Tibial artery (tissue), 4 donors: ENCODE measurements at regions not wholly inside any gene's neighbourhood (a gene's known extent, or its start where the extent isn't known, plus 50 kb on each side); places are given as distances from the start of the nearest gene placed in this dataset.

Experiments used
- DNase-seq, 2 donors: peaks; one replicate each; pipeline ENCODE4 v3.0.0-alpha.2; 2019
- H3K27ac ChIP-seq, 2 donors: fragments of 200-600 bp; sonication (generic) in 1 of 2; 1 replicate in 1 of 2; 2 replicates in 1 of 2; pipeline ENCODE4 v1.5.1; 2018 to 2019; ENCODE audit warnings: mild to moderate bottlenecking in 1 of 2
- H3K27me3 ChIP-seq, 2 donors: fragments of 200-600 bp; sonication (generic) in 1 of 2; one replicate each; pipeline versions ENCODE4 v1.5.1 to v1.6.0; 2016 to 2019
- H3K36me3 ChIP-seq, 3 donors: fragments of 200-600 bp; sonication (generic) in 2 of 3; one replicate each; pipeline ENCODE4 v1.5.1; 2016 to 2019; ENCODE audit warnings: mild to moderate bottlenecking in 2 of 3
- H3K4me1 ChIP-seq, 4 donors: fragments of 200-600 bp; sonication (generic) in 2 of 4; 1 replicate in 3 of 4; 2 replicates in 1 of 4; pipeline ENCODE4 v1.5.1; 2016 to 2019
- H3K4me3 ChIP-seq, 2 donors: fragments of 200-600 bp; sonication (generic) in 1 of 2; 1 replicate in 1 of 2; 2 replicates in 1 of 2; pipeline ENCODE4 v1.5.1; 2018 to 2019; ENCODE audit warnings: mild to moderate bottlenecking in 2 of 2
- H3K9me3 ChIP-seq, 3 donors: fragments of 200-600 bp; sonication (generic) in 1 of 3; one replicate each; pipeline ENCODE4 v1.5.1; 2016 to 2019
- CTCF ChIP-seq, 2 experiments: fragments of 200-600 bp in 1 of 2; fragments of 450-650 bp in 1 of 2; IDR thresholded peaks; one replicate each; pipeline ENCODE4 v1.5.1; 2017 to 2019; ENCODE audit warnings: antibody characterized with exemption in 2 of 2, mild to moderate bottlenecking in 1 of 2, moderate library complexity in 1 of 2
- intact Hi-C: fragments of 100-400 bp; cut with DNase I; formaldehyde crosslinking; loops from one replicate; pipeline ENCODE4 v1.15.0; 2023; ENCODE audit warnings: low total_unique reads

- no peaks in the 10 kb centered on the region for H3K36me3 ChIP-seq
- H3K4me3 ChIP-seq, result no peak overlapping the region
- no peaks in the 10 kb centered on the region for H3K9me3 ChIP-seq
- peaks cover 0 to 41% (median 20%) of the 10 kb centered on the region in 4 donors for H3K4me1 ChIP-seq
- no peak for TF ChIP-seq CTCF (IDR thresholded peaks at IDR 0.05)
- intact Hi-C loops, result no loop called here
- no peak for DNase-seq
- H3K27me3 ChIP-seq, result no peaks in the 10 kb centered on the region
- no peak overlapping the region for H3K27ac ChIP-seq
Measured at GRCh38 chr2:215775106-215775505, 238.2 kb downstream of the MREG start.

DNA sequence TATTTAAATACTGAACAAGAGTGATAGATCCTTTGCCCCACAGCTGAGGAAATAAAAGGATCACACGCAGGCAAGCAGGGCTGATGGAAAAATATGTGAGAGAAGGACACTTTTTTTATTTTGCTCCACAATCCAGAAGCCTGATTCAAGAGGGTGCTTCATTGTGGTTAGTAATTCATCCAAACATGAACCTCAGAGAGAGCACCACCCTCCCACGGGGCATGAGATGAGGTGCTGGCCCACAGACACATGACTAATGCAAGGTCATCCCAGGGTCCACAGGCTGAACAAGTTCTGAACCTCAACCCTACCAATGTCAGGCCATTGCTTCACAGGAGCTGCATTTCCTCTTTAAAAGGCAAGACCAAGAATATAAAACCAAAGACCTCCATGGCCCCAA is 239.6 kb downstream of the MREG start:
- H3K36me3 ChIP-seq, result no peaks in the 10 kb centered on the region
- H3K27ac ChIP-seq, result peak overlapping the region in 1 of 2 donors; percentile 55
- H3K4me3 ChIP-seq, result no peak overlapping the region
- H3K4me1 ChIP-seq, result peaks cover 0 to 41% (median 20%) of the 10 kb centered on the region in 4 donors
- H3K27me3 ChIP-seq, result no peaks in the 10 kb centered on the region
- peak; percentile 63 to 78 for DNase-seq
- intact Hi-C loops, result no loop called here
- no peak for TF ChIP-seq CTCF (IDR thresholded peaks at IDR 0.05)
- H3K9me3 ChIP-seq, result no peaks in the 10 kb centered on the region

GRCh38 chr2:215772634-215773563 is 240.5 kb downstream of the MREG start:
- H3K9me3 ChIP-seq, result no peaks in the 10 kb centered on the region
- no peaks in the 10 kb centered on the region for H3K27me3 ChIP-seq
- DNase-seq, result no peak
- no peak overlapping the region for H3K4me3 ChIP-seq
- TF ChIP-seq CTCF (IDR thresholded peaks at IDR 0.05), result no peak
- H3K4me1 ChIP-seq, result peaks cover 0 to 41% (median 20%) of the 10 kb centered on the region in 4 donors
- intact Hi-C loops, result no loop called here
- no peaks in the 10 kb centered on the region for H3K36me3 ChIP-seq
- H3K27ac ChIP-seq, result peak overlapping the region; percentile 20 to 55

GRCh38 chr2:215772003-215772402 is 241.3 kb downstream of the MREG start:
- Histone ChIP-seq H3K27ac (peak overlapping the region; percentile 20 to 55), H3K4me3 (no peak overlapping the region), H3K36me3 (no peaks in the 10 kb centered on the region), H3K9me3 (no peaks in the 10 kb centered on the region), H3K4me1 (peaks cover 0 to 41% (median 20%) of the 10 kb centered on the region in 4 donors), H3K27me3 (no peaks in the 10 kb centered on the region)
- intact Hi-C loops, result no loop called here
- DNase-seq, result no peak
- TF ChIP-seq CTCF (IDR thresholded peaks at IDR 0.05), result no peak

DNA sequence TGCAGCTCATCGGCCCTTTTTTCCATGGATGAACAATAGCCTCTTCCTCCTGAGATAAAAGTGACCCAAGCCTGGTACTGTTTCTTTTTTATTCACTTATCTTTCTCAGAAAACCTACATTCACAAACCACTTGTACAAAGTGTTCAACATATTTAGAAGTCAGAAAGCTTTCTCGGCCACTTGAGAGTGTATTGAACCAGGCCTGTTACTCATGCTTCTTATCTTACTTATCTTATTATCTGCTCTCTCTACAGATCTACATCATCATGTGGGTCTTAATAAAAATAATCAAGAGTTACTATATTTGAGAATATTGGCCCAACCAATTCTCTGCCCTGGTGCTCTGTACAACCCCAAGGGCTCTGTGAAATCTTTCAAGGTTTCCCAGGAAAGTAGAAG is 242.1 kb downstream of the MREG start:
- H3K27me3 ChIP-seq, result no peaks in the 10 kb centered on the region
- peaks cover 0 to 41% (median 20%) of the 10 kb centered on the region in 4 donors for H3K4me1 ChIP-seq
- no peak for TF ChIP-seq CTCF (IDR thresholded peaks at IDR 0.05)
- peak overlapping the region; percentile 20 to 55 for H3K27ac ChIP-seq
- no peaks in the 10 kb centered on the region for H3K36me3 ChIP-seq
- H3K9me3 ChIP-seq, result no peaks in the 10 kb centered on the region
- DNase-seq, result no peak
- intact Hi-C loops, result no loop called here
- H3K4me3 ChIP-seq, result no peak overlapping the region
